ENCODE measurements at regions not wholly inside any gene's neighbourhood (a gene's known extent, or its start where the extent isn't known, plus 50 kb on each side); places are given as distances from the start of the nearest gene placed in this dataset.

DNA sequence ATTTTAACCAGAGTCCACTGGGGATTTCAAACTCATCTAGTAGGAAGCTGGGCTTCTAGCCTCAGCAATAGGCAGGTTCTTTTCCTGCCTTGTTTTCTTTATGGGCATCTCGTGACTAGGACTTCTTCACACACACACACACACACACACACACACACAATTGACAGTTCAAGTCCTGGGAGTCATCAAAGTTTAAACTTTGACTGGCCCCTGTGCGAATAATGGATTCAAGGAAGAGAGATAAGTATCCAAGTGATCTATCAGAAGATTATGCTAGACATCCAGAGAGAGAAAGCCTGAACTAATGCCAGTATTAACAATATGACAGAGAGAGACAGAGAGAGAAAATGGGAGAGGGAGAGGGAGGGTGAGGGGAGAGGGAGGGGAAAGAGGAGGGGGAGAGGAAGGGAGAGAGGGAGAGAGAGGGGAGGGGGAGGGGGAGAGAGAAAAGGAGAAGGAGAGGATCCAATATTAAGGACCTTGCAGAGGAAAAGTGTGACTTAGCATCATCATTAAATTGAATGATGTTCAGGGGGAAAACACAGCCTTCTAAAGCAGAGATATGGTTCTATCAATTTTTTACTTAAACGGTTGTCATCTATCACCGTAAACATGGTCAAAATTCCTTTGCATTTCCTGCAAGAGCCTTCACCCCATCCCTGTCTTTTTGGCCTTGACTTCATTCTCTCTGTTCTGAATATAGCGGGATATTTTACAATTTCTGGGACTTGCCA is 327.6 kb upstream of the ZEB2 start:
- no peak overlapping the region for H2AFZ ChIP-seq (ENCODE audit: low read length)
- no peak for TF ChIP-seq EZH2 (IDR thresholded peaks at IDR 0.05; ENCODE audit: low read length, missing control alignments)
- TF ChIP-seq, protein P1, sequence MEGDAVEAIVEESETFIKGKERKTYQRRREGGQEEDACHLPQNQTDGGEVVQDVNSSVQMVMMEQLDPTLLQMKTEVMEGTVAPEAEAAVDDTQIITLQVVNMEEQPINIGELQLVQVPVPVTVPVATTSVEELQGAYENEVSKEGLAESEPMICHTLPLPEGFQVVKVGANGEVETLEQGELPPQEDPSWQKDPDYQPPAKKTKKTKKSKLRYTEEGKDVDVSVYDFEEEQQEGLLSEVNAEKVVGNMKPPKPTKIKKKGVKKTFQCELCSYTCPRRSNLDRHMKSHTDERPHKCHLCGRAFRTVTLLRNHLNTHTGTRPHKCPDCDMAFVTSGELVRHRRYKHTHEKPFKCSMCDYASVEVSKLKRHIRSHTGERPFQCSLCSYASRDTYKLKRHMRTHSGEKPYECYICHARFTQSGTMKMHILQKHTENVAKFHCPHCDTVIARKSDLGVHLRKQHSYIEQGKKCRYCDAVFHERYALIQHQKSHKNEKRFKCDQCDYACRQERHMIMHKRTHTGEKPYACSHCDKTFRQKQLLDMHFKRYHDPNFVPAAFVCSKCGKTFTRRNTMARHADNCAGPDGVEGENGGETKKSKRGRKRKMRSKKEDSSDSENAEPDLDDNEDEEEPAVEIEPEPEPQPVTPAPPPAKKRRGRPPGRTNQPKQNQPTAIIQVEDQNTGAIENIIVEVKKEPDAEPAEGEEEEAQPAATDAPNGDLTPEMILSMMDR (conservative IDR thresholded peaks at IDR 0.05 in 1 of 2, IDR thresholded peaks at IDR 0.05 in 1 of 2; ENCODE audit: low read depth in 1 of 2, low read length in 2 of 2) = no peak
- H3K9me3 ChIP-seq (ENCODE audit: control insufficient read depth, insufficient read depth, low read depth, low read length) = no peaks in the 10 kb centered on the region
- H3K36me3 ChIP-seq (ENCODE audit: control insufficient read depth, insufficient read depth, low read length) = no peaks in the 10 kb centered on the region
- H3K27ac ChIP-seq (ENCODE audit: insufficient read depth, low read length) = no peak overlapping the region
- no peak overlapping the region for H3K4me3 ChIP-seq (replicated peaks in 1 of 4; ENCODE audit: control extremely low read depth in 1 of 4, insufficient read depth in 1 of 4, low read depth in 3 of 4, low read length in 4 of 4)
- no peaks in the 10 kb centered on the region for H3K79me2 ChIP-seq (ENCODE audit: control insufficient read depth, insufficient read depth, low read length)
- H3K4me1 ChIP-seq (ENCODE audit: control insufficient read depth, extremely low read depth, insufficient read depth, low read length) = no peaks in the 10 kb centered on the region
- no peak overlapping the region for H3K9ac ChIP-seq (ENCODE audit: insufficient read depth, low read length)
- no peak for DNase-seq (ENCODE audit: low read depth in 2 of 2)
- no peaks in the 10 kb centered on the region for H3K27me3 ChIP-seq (ENCODE audit: control insufficient read depth, insufficient read depth, low read length)
- no peak overlapping the region for H3K4me2 ChIP-seq (ENCODE audit: extremely low read depth, insufficient read depth, low read length)
- no peaks in the 10 kb centered on the region for H4K20me1 ChIP-seq (ENCODE audit: control insufficient read depth, extremely low read depth, insufficient read depth, low read length)

DNA sequence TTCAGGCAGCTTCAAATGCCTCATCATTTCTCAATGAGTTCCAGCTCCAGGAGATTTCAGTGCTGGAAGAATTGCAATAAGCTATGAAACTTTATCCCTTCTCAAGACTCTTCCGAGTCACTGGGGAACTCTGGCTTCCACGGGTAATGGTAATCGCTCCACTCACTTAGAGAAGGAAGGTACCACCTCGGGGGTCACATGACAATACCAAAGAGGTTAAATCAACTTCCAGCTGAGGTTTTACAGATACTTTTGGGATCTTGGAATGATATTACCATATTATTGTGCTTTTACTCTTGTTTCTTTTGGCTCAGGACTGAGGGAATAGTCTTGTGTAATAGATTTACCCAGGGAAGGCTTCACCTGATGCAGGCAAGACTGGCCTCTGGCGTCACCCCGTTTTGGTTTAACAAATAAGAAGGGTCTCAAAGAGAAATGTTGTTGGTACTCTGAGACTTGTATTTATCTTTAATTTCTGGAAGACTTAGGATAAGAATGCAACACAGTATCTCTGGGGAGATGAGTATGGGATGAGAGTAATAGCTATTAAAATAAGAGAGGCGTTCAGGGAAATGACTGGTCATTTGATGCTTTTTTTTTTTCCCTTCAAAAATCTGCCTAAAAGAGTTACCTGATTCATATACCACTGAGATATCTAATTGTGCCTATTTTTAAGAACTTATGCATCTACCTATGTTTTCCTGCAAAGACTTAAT is 316.9 kb upstream of the ZEB2 start:
- DNase-seq (ENCODE audit: low read depth in 2 of 2) = peak; percentile 34 to 73
- Histone ChIP-seq H3K36me3 (ENCODE audit: control insufficient read depth, insufficient read depth, low read length) (no peaks in the 10 kb centered on the region), H3K27ac (ENCODE audit: insufficient read depth, low read length) (no peak overlapping the region), H3K9me3 (ENCODE audit: control insufficient read depth, insufficient read depth, low read depth, low read length) (no peaks in the 10 kb centered on the region), H3K9ac (ENCODE audit: insufficient read depth, low read length) (no peak overlapping the region), H3K79me2 (ENCODE audit: control insufficient read depth, insufficient read depth, low read length) (no peaks in the 10 kb centered on the region), H3K4me1 (ENCODE audit: control insufficient read depth, extremely low read depth, insufficient read depth, low read length) (peaks cover 10% of the 10 kb centered on the region), H4K20me1 (ENCODE audit: control insufficient read depth, extremely low read depth, insufficient read depth, low read length) (no peaks in the 10 kb centered on the region), H2AFZ (ENCODE audit: low read length) (no peak overlapping the region), H3K4me2 (ENCODE audit: extremely low read depth, insufficient read depth, low read length) (no peak overlapping the region), H3K27me3 (ENCODE audit: control insufficient read depth, insufficient read depth, low read length) (no peaks in the 10 kb centered on the region), H3K4me3 (replicated peaks in 1 of 4; ENCODE audit: control extremely low read depth in 1 of 4, insufficient read depth in 1 of 4, low read depth in 3 of 4, low read length in 4 of 4) (no peak overlapping the region)
- TF ChIP-seq, protein P1 (conservative IDR thresholded peaks at IDR 0.05 in 1 of 2, IDR thresholded peaks at IDR 0.05 in 1 of 2; ENCODE audit: low read depth in 1 of 2, low read length in 2 of 2) = no peak

DNA sequence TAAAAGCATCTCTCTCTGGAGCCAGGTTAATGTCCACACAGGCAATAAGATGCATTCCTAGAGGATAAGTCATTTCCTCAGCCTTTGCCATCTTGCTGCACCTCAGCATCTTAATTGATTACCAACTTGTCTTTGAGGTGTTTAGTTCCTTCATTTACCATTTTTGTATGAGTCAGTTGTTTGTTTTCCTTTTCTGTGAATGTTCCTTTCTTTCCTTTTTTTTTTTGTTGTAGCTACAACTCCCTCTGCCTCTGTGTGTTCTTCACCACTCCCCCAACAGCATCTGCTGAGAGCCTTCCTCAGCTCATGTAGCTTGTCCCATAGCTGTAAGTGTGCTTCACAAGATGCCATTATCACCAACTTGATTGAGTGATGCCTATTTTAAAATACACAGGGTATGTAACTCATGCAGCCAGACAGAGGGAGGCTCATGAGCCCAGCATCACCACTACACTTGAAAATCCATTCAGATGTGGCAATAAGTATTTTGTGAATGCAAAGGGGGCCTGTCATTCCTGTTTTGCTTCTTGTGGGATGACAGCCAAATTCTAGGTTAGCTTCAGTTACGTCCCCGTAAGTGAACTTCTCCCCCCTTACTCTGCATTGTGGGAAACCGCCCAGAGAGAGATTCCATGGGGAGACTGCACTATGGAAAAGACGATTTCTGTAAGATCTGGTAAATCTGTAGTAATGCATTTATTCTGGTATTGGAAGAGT is 315.9 kb upstream of the ZEB2 start:
- no peaks in the 10 kb centered on the region for H3K9me3 ChIP-seq (ENCODE audit: control insufficient read depth, insufficient read depth, low read depth, low read length)
- H3K4me3 ChIP-seq (replicated peaks in 1 of 4; ENCODE audit: control extremely low read depth in 1 of 4, insufficient read depth in 1 of 4, low read depth in 3 of 4, low read length in 4 of 4) = peak overlapping the region in 1 of 4 experiments; percentile 41
- H3K36me3 ChIP-seq (ENCODE audit: control insufficient read depth, insufficient read depth, low read length) = no peaks in the 10 kb centered on the region
- H3K79me2 ChIP-seq (ENCODE audit: control insufficient read depth, insufficient read depth, low read length) = no peaks in the 10 kb centered on the region
- H3K4me2 ChIP-seq (ENCODE audit: extremely low read depth, insufficient read depth, low read length) = no peak overlapping the region
- peak; percentile 11 to 56 for DNase-seq (ENCODE audit: low read depth in 2 of 2)
- H3K27ac ChIP-seq (ENCODE audit: insufficient read depth, low read length) = no peak overlapping the region
- H3K4me1 ChIP-seq (ENCODE audit: control insufficient read depth, extremely low read depth, insufficient read depth, low read length) = peaks cover 10% of the 10 kb centered on the region
- H3K27me3 ChIP-seq (ENCODE audit: control insufficient read depth, insufficient read depth, low read length) = no peaks in the 10 kb centered on the region
- H2AFZ ChIP-seq (ENCODE audit: low read length) = no peak overlapping the region
- TF ChIP-seq EZH2 (IDR thresholded peaks at IDR 0.05; ENCODE audit: low read length, missing control alignments) = no peak
- TF ChIP-seq, protein P1 (conservative IDR thresholded peaks at IDR 0.05 in 1 of 2, IDR thresholded peaks at IDR 0.05 in 1 of 2; ENCODE audit: low read depth in 1 of 2, low read length in 2 of 2) = no peak
- no peak overlapping the region for H3K9ac ChIP-seq (ENCODE audit: insufficient read depth, low read length)
- H4K20me1 ChIP-seq (ENCODE audit: control insufficient read depth, extremely low read depth, insufficient read depth, low read length) = no peaks in the 10 kb centered on the region

Measured in fibroblast of lung (primary cell).